G401.6 (cell line): ENCODE measurements at regions not wholly inside any gene's neighbourhood (a gene's known extent, or its start where the extent isn't known, plus 50 kb on each side); places are given as distances from the start of the nearest gene placed in this dataset.
A peak's percentile ranks its signal among the peaks of the same experiment; 100 is the strongest.

Experiments used
- FAIRE-seq: peaks from 2 replicates; lab custom pipeline; 2012; peaks lifted over from hg19 to GRCh38; lab: Jason Lieb, UNC

- no peak for FAIRE-seq
These were observed 633.3 kb downstream of the USP25 start for GRCh38 chr21:16363100-16363499.

DNA sequence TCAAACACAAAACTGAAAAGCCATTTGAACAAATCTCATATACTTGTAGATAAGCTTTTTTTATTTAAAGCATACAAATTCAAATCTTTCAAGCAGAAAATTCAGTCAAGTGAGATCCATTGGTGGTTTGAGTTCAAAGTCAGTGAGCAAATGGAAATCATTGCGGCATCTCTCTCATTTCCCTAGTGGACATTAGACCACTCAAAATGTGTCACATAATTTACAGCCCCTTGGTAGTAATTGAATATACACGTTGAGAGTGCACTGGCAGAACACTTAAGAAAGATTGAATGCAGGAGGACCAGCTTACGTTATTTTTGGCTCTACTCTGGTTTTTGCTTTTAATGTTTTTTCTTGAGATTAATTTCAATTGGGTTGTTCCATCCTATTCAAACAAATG lies 633.7 kb downstream of the USP25 start:
- no peak for FAIRE-seq

DNA sequence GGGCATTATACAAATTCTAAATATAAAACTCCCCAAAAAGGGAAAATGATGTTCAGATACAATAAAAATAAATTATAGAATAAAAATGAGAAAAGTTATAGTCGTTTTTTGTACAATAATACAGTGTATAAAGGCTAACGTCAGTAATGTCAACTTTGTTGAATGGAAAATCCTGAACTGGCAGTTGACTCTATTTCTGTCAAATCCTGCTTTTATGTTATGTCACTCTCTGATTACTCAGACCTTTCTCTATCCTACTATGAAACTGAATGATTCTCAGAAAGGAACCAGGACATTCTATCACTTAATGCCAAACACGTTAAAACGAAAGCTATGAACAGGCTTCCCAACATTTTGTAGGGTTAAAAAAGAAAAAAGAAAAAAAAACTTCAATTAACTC lies 636.4 kb downstream of the USP25 start:
- no peak for FAIRE-seq

DNA sequence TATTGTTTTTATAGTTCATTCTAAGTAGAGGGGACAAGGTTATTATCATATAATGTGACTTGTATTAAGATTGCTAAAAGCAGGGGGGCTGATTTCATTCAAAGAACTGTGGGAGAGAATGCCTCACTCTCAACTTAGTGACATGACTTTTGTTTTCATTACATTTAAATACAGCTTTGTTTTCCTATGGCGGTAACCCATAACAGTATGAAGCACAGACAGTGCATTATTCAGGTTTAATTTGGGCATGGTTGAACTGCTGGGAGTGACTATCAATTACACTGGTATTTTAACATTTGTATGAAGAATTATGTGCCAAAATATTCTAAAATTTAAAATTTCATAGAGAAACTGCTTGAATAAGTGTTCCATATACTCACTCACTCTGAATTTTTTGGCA lies 637.3 kb downstream of the USP25 start:
- no peak for FAIRE-seq

DNA sequence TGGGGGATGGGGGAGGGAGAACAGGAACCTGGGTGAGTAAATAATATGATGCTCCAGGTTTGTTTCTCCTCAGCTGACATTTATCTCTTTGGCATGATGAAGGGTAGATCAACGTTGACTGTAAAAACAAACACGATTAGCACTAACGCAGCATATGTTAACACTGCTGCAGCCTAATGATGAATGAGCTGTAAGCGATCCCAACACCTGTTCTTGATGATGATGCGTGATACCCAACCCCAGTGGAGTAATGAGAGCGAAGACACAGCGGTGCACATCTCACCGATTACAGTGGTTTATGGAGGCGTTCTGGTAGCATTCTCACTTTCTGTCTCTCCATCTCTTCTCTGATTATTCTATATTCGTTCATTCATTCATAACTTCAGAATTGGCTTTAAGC lies 640.4 kb downstream of the USP25 start:
- FAIRE-seq = no peak

DNA sequence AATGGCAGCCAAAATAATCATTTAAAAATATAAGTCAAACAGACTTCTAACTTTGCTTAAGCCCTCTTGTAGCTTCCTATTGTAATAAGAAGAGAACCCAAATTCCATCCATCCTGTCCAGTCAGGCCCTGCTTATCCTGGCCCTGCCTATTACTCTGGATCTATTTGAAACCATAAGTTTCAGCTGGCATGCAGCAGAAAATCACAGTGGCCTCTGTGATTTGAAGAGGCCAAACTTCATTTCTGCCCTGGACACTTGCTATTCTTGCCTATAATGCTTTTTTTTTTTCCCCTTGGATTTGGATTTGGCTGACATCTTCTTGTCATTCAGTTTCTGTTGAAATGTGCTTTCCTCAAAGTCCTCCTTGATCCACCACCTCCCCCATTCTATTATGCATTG lies 642.8 kb downstream of the USP25 start:
- FAIRE-seq = no peak

- no peak for FAIRE-seq
These were observed 646.9 kb downstream of the USP25 start for GRCh38 chr21:16376673-16377072.

GRCh38 chr21:16377120-16377658 lies 647.4 kb downstream of the USP25 start:
- FAIRE-seq = no peak

GRCh38 chr21:16377857-16378256 lies 648.1 kb downstream of the USP25 start:
- FAIRE-seq = no peak

GRCh38 chr21:16378525-16378924 lies 648.7 kb downstream of the USP25 start:
- no peak for FAIRE-seq

GRCh38 chr21:16388291-16388690 lies 658.5 kb downstream of the USP25 start:
- FAIRE-seq = no peak

DNA sequence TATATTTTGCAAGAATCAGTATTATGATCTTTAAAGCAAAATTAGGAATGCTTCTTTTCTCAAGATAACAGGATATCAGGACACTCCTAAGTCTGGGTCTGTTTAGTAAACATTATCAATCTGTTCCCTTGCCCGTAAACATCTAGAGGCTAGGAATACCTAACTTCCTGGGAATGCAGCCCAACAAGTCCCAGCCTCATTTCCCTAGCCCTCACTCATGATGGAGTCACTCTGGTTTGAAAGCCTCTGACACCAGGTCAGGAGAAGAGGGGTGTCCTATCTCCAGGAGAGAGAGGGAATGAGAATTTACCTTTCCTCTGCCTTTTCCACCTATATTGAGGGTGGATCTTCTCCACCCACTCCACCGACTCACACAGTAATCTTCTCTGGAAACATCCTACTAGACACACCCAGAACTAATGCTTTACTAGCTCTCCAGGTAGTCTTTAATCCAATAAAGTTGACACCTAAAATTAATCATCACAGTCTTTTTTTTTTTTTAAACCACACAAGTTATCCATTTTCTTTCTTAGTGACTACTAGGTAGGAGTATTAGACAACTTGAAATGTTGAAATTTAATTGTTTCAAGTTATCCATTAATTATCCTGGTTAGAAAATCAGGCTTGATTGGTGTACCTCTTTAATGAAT lies 659.3 kb downstream of the USP25 start:
- FAIRE-seq = no peak

- no peak for FAIRE-seq
These were observed 659.9 kb downstream of the USP25 start for GRCh38 chr21:16389643-16390042.

- FAIRE-seq = no peak
These were observed 665.5 kb downstream of the USP25 start for GRCh38 chr21:16395285-16395684.

GRCh38 chr21:16402752-16403151 lies 673.0 kb downstream of the USP25 start:
- no peak for FAIRE-seq

- no peak for FAIRE-seq
These were observed 675.0 kb downstream of the USP25 start for GRCh38 chr21:16404776-16405175.

GRCh38 chr21:16406355-16406754 lies 676.6 kb downstream of the USP25 start:
- no peak for FAIRE-seq

GRCh38 chr21:16407403-16408240 lies 677.8 kb downstream of the USP25 start:
- no peak for FAIRE-seq

DNA sequence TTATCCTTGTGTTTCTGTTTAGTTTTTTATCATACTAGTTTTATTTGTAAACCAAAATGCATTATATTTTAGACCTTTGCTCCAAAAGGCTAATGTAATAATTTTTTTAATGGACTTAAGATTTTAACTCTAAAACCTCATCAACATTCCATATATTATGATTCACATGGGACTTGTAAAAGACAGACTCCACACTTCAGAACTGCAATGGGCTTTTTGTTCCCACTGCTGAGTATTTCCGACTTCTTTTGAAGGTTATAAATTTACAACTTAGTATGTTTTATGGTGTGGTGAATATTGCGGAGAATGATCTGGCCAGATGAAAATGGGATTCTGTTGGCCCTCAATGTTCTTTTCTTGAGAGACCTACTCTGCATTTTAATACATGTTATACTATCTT lies 678.5 kb downstream of the USP25 start:
- peak; percentile 50 for FAIRE-seq

- FAIRE-seq = no peak
These were observed 679.6 kb downstream of the USP25 start for GRCh38 chr21:16409352-16409751.

DNA sequence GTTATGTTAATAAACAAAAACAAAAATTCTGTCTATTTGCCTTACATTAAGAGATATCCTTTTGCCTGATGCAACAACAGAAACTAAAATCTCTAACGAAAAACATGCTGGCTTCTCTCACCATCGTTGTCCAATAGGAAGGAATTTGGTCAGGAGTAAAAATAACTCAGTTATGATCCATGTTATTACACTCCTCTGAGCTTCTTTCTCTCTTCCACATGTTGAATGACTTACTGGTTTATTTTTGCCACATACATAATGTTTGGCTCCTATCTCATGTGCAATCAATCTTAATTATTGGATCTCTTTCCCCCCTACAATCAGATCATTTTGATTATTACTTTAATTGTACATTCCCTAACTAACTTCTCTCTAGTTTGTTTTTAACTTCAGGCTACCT lies 688.4 kb downstream of the USP25 start:
- no peak for FAIRE-seq

GRCh38 chr21:16418642-16419041 lies 688.9 kb downstream of the USP25 start:
- FAIRE-seq = no peak

GRCh38 chr21:16419188-16419921 lies 689.6 kb downstream of the USP25 start:
- peak; percentile 94 for FAIRE-seq
